NOMO-1 (cell line): ENCODE measurements at regions not wholly inside any gene's neighbourhood (a gene's known extent, or its start where the extent isn't known, plus 50 kb on each side); places are given as distances from the start of the nearest gene placed in this dataset.
A peak's percentile ranks its signal among the peaks of the same experiment; 100 is the strongest.

Experiments
- DNase-seq, 2 experiments: peaks; one replicate each; lab custom pipeline; 2025; ENCODE audit not compliant: unreplicated experiment in 2 of 2; lab: John Stamatoyannopoulos, UW

DNA sequence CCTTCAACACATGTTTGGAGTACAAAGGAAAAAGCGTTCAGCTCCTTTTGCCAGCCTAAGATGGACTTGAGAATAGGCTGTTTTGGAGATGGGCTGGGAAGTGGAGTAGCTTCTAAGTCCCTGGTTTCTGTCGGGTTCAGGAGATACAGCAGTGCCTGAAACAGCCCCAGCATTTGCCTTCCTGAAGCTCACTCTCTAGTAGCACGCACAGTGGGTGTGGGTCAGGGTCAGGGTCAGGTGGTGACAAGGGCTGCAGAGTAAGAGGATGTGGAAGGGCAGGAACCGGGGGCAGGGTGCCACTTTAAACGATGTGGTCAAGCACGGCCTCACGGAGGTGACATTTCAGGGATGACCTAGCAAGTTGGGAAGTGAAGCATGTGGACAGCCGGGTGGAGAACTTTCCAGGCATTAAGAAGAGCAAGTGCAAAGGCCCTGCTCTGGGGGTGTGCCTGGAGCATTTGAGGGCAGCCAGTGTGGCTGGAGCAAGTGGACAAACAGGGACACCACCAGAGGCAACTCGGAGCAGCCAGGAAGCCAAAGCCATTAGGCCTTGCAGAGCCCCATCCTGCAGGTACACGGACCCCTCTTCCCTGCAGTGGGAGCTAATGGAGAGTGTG, 382.2 kb upstream of the ZMIZ1 start:
- no peak for DNase-seq

DNA sequence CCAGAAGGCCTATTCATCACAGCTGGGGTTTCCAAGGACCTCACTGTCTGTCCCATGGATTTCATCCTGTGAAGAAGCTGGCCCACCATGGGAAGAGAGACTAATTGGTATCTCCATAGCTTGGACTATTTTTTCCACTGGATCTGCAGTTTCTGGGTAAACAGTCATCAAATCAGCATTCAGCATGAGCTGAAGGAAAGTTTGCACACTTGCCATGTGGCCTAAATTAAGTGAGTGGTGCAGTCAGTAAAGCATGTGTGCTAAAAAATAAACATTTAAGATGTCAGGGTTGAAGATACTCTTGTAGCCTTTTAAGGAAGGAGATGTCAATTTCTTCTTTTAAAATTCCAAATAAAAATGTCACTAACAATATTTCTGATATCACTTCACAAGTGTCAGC, 381.1 kb upstream of the ZMIZ1 start:
- no peak for DNase-seq

DNA sequence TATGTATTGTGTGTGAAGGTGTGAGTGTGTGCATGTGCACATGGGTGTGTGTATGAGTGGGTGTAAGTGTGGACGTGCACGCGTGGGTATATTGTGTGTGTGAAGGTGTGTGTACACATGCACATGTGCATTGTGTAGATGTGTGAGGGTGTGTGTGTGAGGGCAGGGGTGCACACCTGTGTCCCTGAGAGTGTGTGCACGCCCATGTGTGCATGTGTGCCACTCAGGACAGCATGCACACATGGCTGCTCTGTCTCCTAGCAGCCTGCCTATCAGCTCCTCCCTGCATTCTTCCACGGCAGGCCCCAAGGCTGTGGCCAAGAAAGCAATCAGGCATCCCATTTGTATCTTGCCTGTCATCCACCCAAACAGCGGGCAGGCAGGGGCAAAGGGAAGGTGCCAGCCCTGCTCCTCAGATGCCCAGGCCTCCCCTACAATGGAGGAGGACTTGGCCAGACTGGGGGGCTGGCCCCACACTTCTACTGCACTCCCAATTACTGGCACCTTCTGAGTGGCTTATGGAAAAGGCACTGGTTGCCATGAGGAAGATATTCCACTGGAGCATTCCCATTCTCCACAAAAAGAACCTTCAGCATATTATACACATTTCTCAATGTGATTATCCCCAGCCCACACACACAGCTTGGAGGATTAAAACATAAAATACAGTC, 380.4 kb upstream of the ZMIZ1 start:
- no peak for DNase-seq

DNA sequence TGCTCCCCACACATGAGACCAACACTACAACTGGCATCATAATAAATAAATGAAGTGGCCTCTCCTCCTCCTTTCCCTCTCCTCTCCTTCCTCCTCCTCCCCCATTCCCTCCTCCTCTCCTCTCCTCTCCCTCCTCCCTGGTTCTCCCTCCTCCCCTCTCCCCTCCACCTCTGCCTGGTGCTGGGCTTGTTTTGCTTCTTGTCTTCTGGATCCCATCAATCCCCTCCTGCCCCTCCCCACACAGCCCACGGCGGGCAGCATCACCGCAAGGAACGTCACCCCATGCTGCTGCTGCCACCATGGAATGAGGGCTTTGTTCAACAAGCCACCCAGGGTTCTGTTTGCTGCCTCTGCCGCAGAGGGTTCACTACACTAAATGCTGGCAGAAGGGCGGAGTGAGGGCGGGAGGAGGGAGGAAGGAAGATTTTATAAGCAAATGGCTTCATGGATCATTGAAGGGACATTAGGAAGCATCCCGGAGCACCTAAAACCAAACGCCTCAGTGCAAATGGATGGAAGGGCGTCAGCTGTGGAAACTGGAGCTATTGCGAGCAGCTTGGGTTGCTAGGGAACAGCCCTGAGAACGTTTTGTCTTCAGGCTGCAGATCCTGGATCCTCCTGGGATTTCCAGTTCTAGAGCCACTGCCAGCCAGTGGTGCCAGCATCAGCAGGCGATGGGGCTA, 379.7 kb upstream of the ZMIZ1 start:
- DNase-seq: no peak

GRCh38 chr10:78689584-78689935, 379.2 kb upstream of the ZMIZ1 start:
- no peak for DNase-seq

DNA sequence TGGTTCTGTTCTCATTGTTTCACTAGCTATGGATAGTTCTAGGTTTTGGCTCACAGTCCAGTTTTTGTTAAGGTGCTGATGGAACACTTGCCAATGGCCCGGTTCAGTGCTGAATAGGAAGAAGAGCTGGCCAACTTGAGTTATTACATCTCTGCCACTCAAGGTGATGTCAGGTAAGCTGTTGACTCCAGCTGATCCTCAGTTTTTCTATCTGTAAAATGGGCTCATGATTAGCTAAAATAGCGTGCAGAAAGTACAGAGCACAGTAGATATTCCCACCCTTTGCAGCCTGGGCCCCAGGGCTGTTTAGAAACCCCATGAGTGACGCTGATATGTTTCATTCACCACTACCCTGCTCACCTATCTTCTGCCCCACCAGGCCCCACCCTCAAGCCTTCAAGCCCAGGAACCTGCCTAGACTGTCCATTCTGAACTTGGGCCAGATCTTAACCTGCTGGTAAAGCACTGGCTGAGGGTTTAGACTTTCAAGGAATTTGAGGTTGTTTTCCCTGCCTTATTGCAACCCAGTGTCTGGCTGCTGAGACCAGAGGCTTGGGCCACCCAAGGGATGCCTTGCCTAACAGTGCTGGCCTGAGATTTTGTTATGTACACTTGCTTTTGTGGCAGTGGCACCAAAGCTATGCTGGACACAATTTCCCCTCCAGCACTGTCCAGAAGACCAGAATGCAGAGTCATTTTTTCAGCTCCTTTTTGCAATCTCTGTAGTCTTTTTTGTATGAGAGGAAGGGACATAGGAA, 378.2 kb upstream of the ZMIZ1 start:
- DNase-seq: no peak

- no peak for DNase-seq
These were observed 377.3 kb upstream of the ZMIZ1 start for GRCh38 chr10:78691301-78692030.

DNA sequence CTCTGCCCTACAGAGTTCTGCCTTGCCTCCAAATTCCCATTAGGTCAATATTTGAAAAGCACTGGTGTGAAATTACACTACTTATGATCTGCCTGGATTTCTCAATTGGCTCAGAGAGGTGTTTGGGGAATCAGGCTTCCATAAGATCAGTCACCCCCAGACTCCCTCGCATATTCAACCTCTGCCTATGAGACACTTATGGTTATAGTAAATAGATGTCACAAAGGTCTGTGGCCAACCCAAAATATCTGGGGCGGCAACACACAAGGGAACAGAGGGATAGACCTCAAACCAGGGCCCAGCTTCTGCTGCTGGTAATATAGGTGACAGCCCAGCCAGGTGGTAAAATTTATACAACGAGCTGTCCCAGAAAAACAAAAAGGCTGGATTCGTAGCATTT, 376.7 kb upstream of the ZMIZ1 start:
- DNase-seq: no peak

- DNase-seq: no peak
These were observed 372.9 kb upstream of the ZMIZ1 start for GRCh38 chr10:78695846-78696245.

DNA sequence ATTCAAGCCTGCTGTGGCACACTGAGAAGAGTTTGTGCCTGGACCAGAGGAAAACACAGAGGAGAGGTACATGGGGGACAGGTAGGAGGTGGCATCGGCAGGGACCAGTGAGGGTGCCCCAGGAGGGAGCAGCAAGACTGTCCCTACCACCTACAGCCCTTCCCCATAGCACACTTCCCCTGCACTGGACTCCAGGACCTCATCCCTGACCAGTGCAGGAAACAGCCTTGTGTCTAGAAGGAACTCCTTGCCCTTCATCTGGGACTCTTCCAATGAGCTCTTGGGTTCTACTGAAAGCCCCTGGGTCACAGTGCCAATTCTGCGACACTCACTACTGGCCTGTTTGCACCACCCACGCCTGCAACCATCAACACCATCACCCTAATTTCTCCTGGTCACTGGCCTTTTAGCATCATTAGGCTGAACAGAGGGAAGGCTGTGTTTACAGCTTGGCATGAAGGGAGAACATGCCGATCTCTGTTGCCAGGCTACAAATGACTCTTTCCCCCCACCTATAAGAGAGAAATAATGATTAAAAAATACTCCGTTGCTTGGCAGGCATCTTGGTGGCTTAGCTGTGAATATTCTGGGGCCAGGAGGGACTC, 371.9 kb upstream of the ZMIZ1 start:
- no peak for DNase-seq

- DNase-seq: no peak
These were observed 368.8 kb upstream of the ZMIZ1 start for GRCh38 chr10:78699971-78700370.

- peak in 1 of 2 experiments; percentile 34 for DNase-seq
These were observed 368.4 kb upstream of the ZMIZ1 start for GRCh38 chr10:78700413-78700812.

DNA sequence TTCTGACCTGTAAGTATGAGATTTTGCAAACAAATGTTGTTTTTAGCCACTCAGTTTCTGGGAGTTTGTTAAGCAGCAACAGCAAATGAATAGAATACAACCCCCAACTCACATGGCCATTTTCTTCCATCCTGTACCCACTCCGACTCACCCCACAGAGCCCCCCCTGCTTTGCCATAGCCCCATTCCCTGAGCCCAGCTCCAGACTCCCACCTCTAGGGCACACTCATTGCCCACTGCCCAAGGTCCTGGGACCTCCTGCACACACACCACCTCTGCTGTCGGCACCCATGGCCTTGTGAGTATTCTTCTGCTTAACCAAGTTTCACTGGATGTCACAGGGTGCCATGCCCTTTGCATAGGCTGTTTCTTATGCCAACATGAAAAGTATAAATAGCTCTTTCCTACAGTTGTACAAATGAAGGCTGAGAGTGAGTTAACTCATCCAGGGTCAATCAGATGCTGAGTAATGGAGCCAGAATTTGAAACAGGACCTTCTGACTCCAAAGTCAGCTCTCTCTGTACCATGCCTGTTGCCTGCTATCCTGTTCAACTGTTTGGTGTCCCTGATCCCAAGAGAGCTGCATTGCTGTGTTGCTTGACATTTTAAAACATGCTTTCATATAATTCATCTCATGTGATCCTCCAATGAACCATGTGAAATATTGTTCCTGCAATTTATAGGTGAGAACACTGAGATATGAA, 367.8 kb upstream of the ZMIZ1 start:
- DNase-seq: no peak

GRCh38 chr10:78702186-78702585, 366.6 kb upstream of the ZMIZ1 start:
- DNase-seq: no peak

DNA sequence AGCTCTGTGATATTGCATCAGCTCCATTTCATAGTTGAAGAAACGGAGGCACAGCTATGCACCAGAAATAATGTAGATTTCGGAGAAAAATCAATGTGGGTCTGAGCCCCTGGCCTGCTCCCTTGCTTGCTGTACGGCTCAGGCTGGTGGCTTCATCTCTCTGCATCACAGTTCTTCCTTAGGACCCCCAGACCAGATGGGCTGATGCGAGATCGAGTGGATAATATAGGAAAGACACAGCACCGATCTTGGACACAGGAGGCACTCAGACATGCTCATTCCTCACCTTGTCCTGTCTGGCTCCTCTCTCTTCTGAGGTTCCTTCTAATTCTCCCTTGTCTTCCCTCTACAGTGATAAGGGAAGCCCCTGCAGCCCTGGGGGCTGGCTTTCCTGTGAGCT, 365.9 kb upstream of the ZMIZ1 start:
- no peak for DNase-seq

DNA sequence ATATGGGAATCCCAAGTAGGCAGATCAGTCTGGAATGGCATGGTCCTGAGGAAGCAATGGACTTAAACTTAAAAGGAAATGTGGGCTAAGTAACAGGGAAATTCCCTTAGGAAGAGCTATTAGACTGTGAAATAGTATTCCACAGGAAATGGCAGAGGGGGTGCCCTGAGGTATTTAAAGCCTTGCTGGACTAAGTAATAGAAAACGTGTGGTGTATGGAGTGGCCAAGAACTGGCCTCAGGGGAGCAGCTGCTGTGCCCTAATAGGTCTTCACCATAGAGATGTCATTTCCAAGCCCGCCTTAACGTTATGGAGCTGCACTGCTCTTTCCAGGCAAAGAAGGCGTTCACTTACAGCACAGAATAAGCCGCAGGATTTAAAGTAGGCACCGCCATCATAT, 365.2 kb upstream of the ZMIZ1 start:
- DNase-seq: no peak

DNA sequence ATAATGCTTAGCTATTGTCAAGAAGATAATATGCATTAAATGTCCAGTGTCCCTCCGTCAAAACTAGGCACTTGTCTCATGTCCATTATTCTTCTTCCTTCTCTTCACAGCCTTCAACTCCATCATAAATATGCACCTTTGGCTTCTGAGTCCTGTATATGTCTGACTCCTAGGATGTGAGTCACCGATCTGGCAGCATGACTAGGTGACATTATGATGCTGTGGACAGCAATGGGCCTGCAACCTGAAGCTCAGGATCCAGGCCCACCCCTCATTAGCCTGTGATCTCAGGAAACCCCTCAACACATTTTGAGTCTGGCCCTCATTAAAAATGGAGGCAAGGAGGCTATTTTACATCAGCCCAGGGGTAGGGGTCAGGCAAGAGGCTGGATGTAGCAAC, 362.5 kb upstream of the ZMIZ1 start:
- no peak for DNase-seq

GRCh38 chr10:78706726-78707540, 361.8 kb upstream of the ZMIZ1 start:
- DNase-seq: no peak

DNA sequence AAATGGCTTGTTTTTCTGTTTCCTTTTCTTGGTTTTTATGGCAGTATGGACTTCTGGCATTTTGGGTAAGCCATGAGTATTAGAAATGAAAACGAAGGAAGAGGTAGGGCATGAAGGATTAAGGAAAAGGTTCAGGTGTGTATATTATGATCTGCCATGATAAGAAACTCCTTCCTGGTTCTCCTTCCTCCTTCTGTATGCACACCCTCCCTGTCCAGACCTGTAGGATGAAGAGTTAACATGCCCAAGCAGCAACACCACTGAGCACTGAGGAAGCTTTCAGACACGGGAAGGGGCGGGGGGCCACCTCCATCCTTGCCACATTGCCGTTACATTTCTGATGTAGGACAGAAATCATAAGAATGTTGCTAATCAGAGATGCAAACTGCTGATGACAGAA, 361.0 kb upstream of the ZMIZ1 start:
- DNase-seq: no peak
